Sigmoid colon (tissue), 6 donors: ENCODE measurements at regions not wholly inside any gene's neighbourhood (a gene's known extent, or its start where the extent isn't known, plus 50 kb on each side); places are given as distances from the start of the nearest gene placed in this dataset.

Experiments
- DNase-seq: peaks from one replicate; pipeline ENCODE4 v3.0.0-alpha.2; 2019
- H3K27ac ChIP-seq, 4 donors: fragments of 200-600 bp; sonication (generic); one replicate each; pipeline ENCODE4 v1.5.1; 2016 to 2019; ENCODE audit warnings: mild to moderate bottlenecking in 1 of 4
- H3K27me3 ChIP-seq, 3 donors: fragments of 200-600 bp; sonication (generic); one replicate each; pipeline ENCODE4 v1.5.1; 2019; ENCODE audit warnings: mild to moderate bottlenecking in 1 of 3
- H3K36me3 ChIP-seq, 4 donors: fragments of 200-600 bp; sonication (generic); one replicate each; pipeline ENCODE4 v1.5.1; 2016 to 2019
- H3K4me1 ChIP-seq, 4 donors: fragments of 200-600 bp; sonication (generic); one replicate each; pipeline ENCODE4 v1.5.1; 2017 to 2019
- H3K4me3 ChIP-seq, 4 donors: fragments of 200-600 bp; sonication (generic); one replicate each; pipeline ENCODE4 v1.5.1; 2017 to 2019; ENCODE audit warnings: mild to moderate bottlenecking in 2 of 4, moderate library complexity in 1 of 4
- H3K9me3 ChIP-seq, 4 donors: fragments of 200-600 bp in 3 of 4; sonication (generic) in 3 of 4; one replicate each; pipeline versions ENCODE4 v1.5.1 to v1.6.1; 2013 to 2019
- EP300 ChIP-seq, 4 donors: sonication (generic); formaldehyde crosslinking; IDR thresholded peaks; one replicate each; pipeline ENCODE4 v1.6.1; 2017; ENCODE audit warnings: antibody characterized with exemption in 4 of 4
- POLR2A ChIP-seq, 2 donors: fragments of 450-650 bp; IDR thresholded peaks; one replicate each; pipeline ENCODE4 v1.6.1; 2016; ENCODE audit warnings: antibody characterized with exemption in 2 of 2, mild to moderate bottlenecking in 2 of 2, moderate library complexity in 2 of 2
- POLR2AphosphoS5 ChIP-seq, 4 donors: sonication (generic); formaldehyde crosslinking; IDR thresholded peaks; one replicate each; pipeline ENCODE4 v1.6.1; 2017; ENCODE audit warnings: antibody characterized with exemption in 4 of 4
- WGBS, 2 donors: extraction: QIAGEN DNeasy Blood & Tissue Kit; methylation state at CpG; one replicate each; pipeline ENCODE4 v1.1.7; 2013; 5-methylcytosine and 5-hydroxymethylcytosine counted together
- intact Hi-C: fragments of 100-400 bp; cut with DNase I; formaldehyde crosslinking; loops from one replicate; pipeline ENCODE4 v1.15.1; 2023
- TF ChIP-seq, protein P1 (sequence below), 4 experiments: fragments of 450-650 bp in 3 of 4; fragments of 200-600 bp in 1 of 4; IDR thresholded peaks; one replicate each; pipeline ENCODE4 v1.5.1; 2016 to 2019; ENCODE audit warnings: antibody characterized with exemption in 4 of 4, mild to moderate bottlenecking in 3 of 4, moderate library complexity in 2 of 4
- donor health status: healthy with polysubstance abuse.
- donor health status: healthy.

GRCh38 chr21:28771790-28772501 lies 220.7 kb downstream of the LTN1 start:
- Histone ChIP-seq H3K9me3 (no peaks in the 10 kb centered on the region), H3K4me1 (peaks cover 0 to 53% (median 35%) of the 10 kb centered on the region in 4 donors), H3K27ac (peak overlapping the region; percentile 69 to 86 (median 80)), H3K36me3 (no peaks in the 10 kb centered on the region), H3K4me3 (peak overlapping the region in 1 of 4 donors; percentile 33), H3K27me3 (no peaks in the 10 kb centered on the region)
- intact Hi-C loops, result no loop called here
- TF ChIP-seq EP300 (IDR thresholded peaks at IDR 0.05), result peak in 3 of 4 donors; percentile 29 to 75 (median 43)
- TF ChIP-seq, protein P1, sequence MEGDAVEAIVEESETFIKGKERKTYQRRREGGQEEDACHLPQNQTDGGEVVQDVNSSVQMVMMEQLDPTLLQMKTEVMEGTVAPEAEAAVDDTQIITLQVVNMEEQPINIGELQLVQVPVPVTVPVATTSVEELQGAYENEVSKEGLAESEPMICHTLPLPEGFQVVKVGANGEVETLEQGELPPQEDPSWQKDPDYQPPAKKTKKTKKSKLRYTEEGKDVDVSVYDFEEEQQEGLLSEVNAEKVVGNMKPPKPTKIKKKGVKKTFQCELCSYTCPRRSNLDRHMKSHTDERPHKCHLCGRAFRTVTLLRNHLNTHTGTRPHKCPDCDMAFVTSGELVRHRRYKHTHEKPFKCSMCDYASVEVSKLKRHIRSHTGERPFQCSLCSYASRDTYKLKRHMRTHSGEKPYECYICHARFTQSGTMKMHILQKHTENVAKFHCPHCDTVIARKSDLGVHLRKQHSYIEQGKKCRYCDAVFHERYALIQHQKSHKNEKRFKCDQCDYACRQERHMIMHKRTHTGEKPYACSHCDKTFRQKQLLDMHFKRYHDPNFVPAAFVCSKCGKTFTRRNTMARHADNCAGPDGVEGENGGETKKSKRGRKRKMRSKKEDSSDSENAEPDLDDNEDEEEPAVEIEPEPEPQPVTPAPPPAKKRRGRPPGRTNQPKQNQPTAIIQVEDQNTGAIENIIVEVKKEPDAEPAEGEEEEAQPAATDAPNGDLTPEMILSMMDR (IDR thresholded peaks at IDR 0.05), result no peak
- no peak for TF ChIP-seq POLR2A (IDR thresholded peaks at IDR 0.05)
- peak in 3 of 4 donors; percentile 55 to 63 (median 63) for TF ChIP-seq POLR2AphosphoS5 (IDR thresholded peaks at IDR 0.05)
- DNase-seq, result no peak
- 63 to 66% methylated on average over 3 of the region's 3 CpGs for WGBS, 2 donors

GRCh38 chr21:28770867-28771661 lies 221.6 kb downstream of the LTN1 start:
- Histone ChIP-seq H3K4me3 (peak overlapping the region in 1 of 4 donors; percentile 33), H3K36me3 (no peaks in the 10 kb centered on the region), H3K9me3 (no peaks in the 10 kb centered on the region), H3K27ac (peak overlapping the region; percentile 69 to 86 (median 80)), H3K27me3 (no peaks in the 10 kb centered on the region), H3K4me1 (peaks cover 0 to 53% (median 35%) of the 10 kb centered on the region in 4 donors)
- TF ChIP-seq, protein P1 (IDR thresholded peaks at IDR 0.05), result no peak
- peak in 2 of 4 donors; percentile 34 to 41 for TF ChIP-seq EP300 (IDR thresholded peaks at IDR 0.05)
- no peak for TF ChIP-seq POLR2A (IDR thresholded peaks at IDR 0.05)
- peak; percentile 52 to 67 (median 61) for TF ChIP-seq POLR2AphosphoS5 (IDR thresholded peaks at IDR 0.05)
- intact Hi-C loops, result no loop called here
- WGBS, 2 donors, result 84 to 87% methylated on average over 5 of the region's 5 CpGs
- DNase-seq, result peak; percentile 72

DNA sequence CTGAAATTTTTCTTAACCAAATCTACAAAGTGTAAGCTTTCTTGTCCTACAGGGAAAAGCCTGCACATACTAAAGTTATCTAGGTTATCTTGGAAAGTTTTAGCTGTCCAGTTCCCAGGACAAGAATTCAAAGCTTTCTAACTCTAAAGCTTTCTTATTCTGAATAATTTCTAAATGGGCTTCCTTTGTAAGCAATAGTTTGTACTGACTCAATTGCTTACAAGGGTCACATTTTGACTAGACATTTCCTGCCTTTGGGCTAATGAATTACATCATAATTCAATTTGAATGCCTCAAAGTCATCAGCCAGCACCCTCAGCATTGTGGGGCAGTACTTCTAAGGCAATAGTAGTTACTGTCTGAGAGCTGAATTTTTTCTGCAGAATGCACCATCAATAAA lies 223.0 kb downstream of the LTN1 start:
- Histone ChIP-seq H3K4me3 (no peak overlapping the region), H3K27ac (peak overlapping the region in 3 of 4 donors; percentile 8 to 86 (median 84)), H3K36me3 (no peaks in the 10 kb centered on the region), H3K9me3 (no peaks in the 10 kb centered on the region), H3K4me1 (peaks cover 0 to 53% (median 36%) of the 10 kb centered on the region in 4 donors), H3K27me3 (no peaks in the 10 kb centered on the region)
- DNase-seq, result no peak
- intact Hi-C loops, result no loop called here
- no peak for TF ChIP-seq EP300 (IDR thresholded peaks at IDR 0.05)
- no peak for TF ChIP-seq POLR2AphosphoS5 (IDR thresholded peaks at IDR 0.05)
- no peak for TF ChIP-seq POLR2A (IDR thresholded peaks at IDR 0.05)
- TF ChIP-seq, protein P1 (IDR thresholded peaks at IDR 0.05), result no peak

DNA sequence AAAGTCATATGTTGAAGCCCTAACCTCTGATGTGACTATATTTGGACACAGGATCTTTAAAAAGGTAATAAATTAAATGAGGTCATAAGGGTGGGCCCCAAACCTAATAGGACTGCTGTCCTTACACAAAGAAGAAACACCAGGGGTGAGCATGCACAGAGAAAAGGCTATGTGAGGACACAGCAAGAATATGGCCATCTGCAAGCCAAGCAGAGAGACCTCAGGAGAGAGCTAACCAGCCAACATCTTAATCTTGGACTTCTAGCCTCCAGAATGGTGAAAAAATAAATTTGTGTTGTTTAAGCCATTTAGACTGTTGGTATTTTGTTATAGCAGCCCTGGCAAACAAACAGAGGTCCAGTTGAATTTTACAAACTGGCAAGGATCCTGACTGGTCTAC lies 223.9 kb downstream of the LTN1 start:
- Histone ChIP-seq H3K27ac (peak overlapping the region in 1 of 4 donors; percentile 86), H3K4me3 (no peak overlapping the region)
- no peak for TF ChIP-seq EP300 (IDR thresholded peaks at IDR 0.05)
- no peak for TF ChIP-seq POLR2A (IDR thresholded peaks at IDR 0.05)
- no peak for TF ChIP-seq POLR2AphosphoS5 (IDR thresholded peaks at IDR 0.05)
- TF ChIP-seq, protein P1 (IDR thresholded peaks at IDR 0.05), result no peak

More for the DNA sequence above, 223.9 kb downstream of the LTN1 start:
- Histone ChIP-seq H3K9me3 (no peaks in the 10 kb centered on the region), H3K4me1 (peaks cover 0 to 58% (median 41%) of the 10 kb centered on the region in 4 donors), H3K27me3 (no peaks in the 10 kb centered on the region), H3K36me3 (no peaks in the 10 kb centered on the region)
- DNase-seq, result no peak
- intact Hi-C loops, result no loop called here
